ENCODE measurements at regions not wholly inside any gene's neighbourhood (a gene's known extent, or its start where the extent isn't known, plus 50 kb on each side); places are given as distances from the start of the nearest gene placed in this dataset.

GRCh38 chr3:30520699-30521098 lies 85.7 kb upstream of the TGFBR2 start:
- TF ChIP-seq, protein P1, sequence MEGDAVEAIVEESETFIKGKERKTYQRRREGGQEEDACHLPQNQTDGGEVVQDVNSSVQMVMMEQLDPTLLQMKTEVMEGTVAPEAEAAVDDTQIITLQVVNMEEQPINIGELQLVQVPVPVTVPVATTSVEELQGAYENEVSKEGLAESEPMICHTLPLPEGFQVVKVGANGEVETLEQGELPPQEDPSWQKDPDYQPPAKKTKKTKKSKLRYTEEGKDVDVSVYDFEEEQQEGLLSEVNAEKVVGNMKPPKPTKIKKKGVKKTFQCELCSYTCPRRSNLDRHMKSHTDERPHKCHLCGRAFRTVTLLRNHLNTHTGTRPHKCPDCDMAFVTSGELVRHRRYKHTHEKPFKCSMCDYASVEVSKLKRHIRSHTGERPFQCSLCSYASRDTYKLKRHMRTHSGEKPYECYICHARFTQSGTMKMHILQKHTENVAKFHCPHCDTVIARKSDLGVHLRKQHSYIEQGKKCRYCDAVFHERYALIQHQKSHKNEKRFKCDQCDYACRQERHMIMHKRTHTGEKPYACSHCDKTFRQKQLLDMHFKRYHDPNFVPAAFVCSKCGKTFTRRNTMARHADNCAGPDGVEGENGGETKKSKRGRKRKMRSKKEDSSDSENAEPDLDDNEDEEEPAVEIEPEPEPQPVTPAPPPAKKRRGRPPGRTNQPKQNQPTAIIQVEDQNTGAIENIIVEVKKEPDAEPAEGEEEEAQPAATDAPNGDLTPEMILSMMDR (IDR thresholded peaks at IDR 0.05): no peak
- no peak for TF ChIP-seq POLR2A (IDR thresholded peaks at IDR 0.05)
